H4 (cell line): ENCODE measurements at regions not wholly inside any gene's neighbourhood (a gene's known extent, or its start where the extent isn't known, plus 50 kb on each side); places are given as distances from the start of the nearest gene placed in this dataset.

Experiments
- DNase-seq: peaks from one replicate; pipeline ENCODE4 v3.0.0-alpha.2; 2015; ENCODE audit warnings: low spot score

DNA sequence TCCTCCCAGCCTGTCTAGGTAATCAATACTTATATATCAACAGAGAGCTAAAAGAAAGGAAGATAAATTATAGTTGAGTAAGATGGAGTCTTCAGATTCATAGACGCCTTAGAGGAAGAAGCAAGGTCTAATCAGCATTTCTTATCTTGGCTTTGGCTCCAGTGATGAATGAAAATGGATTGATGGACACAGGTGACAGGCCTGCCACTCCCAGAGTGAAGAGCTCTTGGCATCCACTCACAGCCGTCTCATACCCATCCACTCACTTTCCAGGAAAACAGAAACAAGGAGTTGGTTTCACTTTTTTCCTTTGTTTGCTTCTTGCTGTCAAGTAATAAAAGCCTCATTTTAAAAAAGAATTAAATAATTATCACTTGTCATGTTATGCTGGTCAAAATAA, 168.2 kb downstream of the MFSD1 start:
- no peak for DNase-seq

DNA sequence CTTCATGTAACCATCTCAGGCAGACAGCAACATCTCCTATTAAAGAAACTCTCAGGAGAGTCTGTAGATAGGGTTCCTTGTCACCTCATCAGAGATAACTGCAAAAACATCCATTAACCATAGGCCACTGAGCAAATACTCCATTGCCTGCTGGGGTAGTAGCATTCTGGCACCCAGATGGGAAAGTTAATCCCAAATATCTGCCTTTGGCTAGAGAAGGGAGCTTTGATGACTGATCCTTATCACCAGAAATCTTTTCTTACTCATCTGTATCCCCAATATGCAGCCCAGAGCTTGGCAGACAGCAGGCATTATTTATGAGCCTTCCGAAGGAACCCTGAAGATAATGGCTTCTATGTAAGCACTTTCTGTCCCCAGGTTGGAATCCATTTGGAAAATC, 173.1 kb downstream of the MFSD1 start:
- no peak for DNase-seq

DNA sequence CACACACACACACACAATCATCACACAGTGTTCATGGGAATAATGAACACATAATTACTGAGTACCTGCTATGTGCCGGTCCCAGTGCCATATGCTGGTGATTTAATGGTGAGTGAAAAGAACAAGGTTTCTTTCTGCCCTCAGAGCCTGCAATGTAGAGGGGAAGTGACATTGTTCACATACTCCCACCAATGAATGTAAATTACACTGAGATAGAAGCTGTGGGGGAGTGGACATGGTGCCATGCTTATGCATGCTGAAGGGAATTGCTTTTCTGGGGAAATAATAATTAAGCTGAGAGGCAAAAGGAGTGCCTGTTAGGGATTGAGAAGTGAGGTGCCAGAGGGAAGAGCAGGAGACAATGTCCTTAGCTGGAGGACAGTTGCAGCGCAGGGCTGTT, 175.1 kb downstream of the MFSD1 start:
- DNase-seq = no peak

DNA sequence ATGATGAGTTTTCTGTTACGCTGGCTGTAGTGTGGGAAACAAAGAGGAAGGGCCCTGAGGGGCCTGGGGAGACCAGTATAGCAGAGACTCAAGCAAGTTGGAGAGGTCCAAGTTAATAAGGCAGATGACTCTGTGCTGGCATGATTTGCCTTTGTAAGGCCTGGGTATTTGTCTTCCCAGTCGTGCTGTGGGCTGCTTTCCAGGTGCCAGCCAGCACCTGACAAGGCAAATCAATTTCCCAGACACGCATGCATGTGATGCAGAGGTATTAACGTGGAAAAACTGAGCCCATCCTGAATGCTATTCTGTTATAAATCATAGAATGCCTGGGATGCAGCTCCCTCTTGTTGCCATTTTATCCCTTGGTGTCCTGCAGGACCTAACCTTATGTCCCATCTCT, 175.6 kb downstream of the MFSD1 start:
- DNase-seq = no peak

DNA sequence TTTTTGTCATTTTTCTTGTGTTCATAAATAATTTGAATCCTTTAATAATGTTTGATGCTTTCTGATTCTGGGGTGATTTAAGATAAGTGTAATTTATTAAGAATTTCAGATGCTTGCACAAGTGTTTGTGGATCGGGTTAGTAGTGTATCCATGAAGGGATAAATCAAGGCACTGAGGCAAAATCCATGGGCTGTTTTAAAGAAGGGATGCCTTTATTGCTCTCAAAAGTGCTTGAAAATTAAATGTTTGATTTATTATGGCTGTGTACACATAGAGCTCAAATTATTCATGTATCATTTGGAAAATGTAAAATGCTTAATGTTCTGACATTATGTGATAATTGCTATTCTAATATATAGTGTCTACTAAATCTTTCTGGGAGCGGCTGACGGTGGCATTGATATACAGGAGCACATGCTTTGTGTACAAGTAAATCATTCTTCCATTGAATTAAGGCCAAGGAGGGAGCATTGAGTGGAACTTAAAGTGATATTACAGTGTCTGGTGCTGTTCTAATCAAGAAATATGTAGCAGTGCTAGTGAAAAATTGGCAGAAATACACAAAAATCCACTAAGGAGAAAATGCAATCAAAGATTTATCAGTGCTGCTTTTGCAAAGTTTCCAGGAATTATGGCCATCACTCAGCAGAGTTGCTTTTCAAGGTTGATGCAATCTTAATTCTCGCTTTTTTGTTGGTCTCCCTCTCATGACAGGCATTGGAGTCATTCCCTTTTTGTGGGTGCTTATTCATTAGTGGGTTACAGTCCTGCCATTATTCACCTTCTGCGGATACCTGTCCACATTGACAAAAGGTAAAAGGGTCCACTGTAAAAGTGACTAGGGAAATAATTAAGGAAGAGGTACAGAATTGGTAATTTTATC, 181.6 kb downstream of the MFSD1 start:
- no peak for DNase-seq

DNA sequence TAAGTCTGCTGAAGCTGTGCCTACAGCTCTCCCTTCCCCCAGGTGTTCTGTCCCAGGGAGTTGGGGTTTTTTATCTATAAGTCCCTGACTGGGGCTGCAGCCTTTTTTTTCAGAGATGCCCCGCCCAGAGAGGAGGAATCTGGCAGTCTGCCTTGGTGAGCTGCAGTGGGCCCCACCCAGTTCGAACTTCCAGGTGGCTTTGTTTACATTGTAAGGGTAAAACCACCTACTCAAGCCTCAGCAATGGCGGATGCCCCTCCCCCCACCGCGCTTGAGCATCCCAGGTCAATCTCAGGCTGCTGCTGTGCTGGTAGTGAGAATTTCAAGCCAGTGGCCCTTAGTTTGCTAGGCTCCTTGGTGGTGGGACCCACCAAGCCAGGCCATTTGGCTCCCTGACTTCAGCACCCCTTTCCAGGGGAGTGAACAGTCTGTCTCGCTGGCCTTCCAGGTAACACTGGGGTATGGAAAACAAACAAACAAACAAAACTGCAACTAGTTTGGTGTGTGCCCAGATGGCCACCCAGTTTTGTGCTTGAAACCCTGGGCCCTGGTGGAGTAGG, 189.4 kb downstream of the MFSD1 start:
- DNase-seq = peak; percentile 52

DNA sequence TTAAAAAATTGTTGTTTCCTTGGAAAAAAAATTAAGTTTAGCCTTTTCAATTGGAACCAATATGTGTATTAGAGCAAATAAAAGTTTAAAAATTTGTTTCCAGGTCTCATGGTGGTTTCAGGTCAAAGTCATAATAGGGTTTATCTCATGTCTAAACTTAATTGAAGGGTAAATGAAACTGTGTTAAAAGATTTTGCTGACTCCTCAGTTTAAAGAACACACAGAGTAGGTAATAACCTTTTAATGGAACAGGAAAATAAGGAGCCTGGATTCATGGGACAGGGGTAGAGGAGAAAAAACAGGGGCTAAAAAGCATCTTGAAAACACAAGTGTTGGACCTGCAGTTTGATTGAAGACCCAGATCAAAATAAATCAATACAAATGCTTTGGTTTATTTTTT, 190.6 kb downstream of the MFSD1 start:
- no peak for DNase-seq

DNA sequence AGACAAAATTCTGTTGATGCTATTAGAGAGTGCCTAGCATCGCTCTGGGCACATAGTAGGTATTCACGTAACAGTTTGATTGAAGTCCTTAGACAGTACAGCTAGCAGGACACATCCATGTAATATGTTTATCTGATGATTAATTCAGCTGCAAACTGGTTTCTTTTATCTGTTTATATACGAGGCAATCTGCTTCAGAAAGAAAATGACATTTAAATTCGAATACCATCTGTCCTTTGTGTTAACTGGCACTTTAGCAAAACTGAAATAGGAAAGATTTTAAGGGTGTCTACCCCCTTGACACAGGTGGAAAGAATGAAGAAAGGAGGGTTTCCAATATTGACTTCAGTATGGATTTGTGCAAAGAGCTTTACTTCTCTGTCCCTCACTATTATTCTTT, 192.5 kb downstream of the MFSD1 start:
- no peak for DNase-seq

DNA sequence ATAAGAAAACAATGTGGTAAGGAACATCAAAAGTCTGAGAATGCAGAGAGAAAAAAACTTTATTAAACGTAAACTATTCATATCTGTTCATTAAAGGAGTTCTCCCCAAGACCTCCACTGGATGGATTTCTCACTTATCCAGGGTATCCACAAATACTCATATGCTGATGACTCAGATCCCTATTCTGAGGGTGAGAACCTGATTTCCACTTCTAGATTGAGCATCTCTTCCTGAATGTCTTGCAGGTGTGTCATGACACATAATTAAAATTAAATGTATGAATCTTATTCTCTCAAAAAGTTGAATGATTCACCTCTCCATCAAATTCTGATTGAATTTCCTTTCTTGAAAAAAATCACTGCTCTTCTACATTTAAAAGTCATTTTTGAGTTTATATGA, 199.9 kb downstream of the MFSD1 start:
- DNase-seq = no peak

DNA sequence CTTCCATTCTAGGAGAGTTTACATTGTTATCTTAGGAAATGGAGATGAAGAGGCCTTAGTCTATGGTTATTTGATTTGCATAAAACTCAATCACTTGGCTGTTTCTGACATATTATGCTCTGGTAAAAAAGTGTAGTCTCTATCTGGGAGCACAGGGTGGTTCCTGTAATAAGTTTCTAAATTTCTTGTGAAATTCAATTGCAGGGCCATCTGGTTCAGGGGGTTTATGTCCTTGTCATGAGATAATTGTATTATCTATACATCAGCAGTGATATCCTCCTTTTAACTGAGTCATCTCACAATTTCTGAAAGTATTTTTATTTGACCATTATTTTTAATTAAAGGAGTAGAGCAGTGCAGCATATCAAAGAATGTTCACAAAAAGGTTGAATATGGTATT, 203.3 kb downstream of the MFSD1 start:
- DNase-seq = no peak

DNA sequence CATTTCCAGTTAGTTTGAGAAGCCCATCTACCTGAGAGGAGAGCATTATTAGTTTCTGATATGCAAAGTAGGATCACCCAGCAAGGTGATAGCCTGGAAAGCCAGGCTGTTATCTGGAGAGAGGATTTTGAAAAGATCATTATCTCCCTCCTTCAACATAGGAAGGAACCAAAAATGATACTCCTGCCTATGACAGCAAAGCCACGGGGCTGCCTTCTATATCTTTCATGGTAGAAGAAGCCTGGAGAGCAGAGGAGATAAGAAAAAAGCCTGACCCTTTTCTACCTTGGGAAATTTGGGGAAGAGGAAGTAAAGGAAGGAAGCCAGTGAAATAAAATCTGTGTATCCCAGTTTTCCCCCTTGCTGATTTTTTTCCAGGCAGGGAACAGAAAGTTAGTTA, 205.5 kb downstream of the MFSD1 start:
- no peak for DNase-seq

DNA sequence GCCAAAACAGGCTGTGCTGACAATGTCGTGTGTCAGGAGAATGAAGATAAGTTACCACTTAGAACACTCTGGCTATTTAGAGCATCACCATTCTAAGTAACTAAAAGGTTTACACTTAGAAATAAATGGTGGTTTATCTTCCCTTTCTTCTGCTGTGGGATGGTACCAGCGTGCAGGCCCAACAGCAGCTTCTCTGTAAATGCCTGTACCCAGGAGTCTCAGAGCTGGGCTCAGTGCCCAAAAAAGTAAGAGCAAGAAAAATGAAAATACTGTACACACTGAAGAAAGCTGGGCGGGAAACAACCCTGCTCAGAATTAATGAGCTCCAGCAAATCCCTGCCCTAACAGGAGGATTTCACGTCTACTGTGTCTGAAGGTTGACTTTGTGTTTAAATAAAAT, 206.5 kb downstream of the MFSD1 start:
- no peak for DNase-seq

DNA sequence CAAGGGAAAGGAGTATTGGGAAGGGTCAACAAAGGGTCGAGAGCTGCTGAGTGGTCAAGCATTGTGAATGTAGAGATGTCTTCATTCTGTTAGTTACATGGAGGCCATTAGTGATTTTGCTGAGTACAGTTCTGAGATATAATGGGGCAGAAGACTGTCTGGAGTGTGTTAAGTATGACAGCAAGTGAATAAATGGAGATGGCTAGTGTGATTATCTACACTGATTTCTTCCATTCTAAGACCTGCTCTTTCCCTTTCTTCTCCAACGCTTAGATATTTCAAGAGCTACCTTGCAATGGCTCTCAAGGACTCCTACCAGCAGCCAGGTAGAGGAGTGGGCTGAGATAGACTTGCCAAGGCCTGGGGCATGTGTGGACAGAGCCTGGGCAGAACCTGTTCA, 216.5 kb downstream of the MFSD1 start:
- DNase-seq = no peak

DNA sequence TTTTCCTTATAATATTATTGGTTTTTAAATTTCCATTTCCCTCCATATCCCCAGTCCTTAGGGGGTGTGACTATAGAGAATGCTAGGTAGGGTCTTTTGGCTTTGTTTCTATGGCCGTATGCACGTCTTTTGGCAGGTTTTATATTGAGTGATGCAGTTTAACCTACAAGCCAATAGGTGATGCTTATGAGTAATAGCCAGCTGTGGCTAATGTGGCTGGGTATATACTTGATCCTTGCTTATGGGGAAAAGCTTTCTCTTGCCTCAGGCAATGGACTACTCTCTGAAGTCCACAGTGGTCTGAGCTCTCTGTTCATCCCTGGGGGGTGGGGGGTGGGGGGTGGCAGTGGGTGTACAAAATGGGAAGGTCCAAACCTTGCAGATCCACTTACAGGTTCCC, 223.9 kb downstream of the MFSD1 start:
- no peak for DNase-seq

DNA sequence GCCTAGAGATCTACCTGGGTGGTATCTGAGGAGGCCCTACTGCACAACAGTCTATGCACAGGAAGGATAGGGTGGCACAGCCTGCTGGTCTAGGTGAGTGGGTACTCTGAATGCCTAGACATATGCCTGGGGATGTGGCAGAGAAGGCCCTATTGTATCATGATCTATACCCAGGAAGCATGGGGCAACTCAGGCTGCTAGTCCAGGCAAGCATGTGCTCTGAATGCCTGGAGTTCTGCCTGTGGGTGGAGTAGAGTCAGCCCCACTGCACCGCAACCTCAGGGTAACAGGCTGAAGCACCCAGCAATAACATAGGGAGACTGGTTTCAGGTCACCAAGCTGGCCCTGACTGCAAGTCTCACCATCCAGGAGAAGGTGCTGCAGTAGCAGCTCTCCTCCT, 224.7 kb downstream of the MFSD1 start:
- no peak for DNase-seq

DNA sequence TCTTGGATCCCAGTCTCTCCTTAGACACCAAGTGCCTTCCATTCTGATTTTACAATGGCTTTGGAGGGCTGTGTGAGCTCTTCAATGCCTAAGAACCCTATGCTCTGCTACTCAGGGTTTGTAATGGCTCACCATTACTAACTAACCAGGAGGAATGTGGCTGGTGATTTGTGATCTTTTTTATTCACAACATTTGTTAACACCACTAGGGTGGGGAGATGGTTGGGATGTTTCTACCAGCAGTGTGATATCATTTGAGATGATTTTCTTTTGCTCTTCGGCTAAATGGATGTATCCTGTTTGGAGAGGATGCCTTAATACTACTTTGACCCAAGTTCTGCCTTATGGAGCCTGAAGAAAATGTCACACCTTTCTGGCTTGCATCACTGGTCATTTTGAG, 226.9 kb downstream of the MFSD1 start:
- no peak for DNase-seq

DNA sequence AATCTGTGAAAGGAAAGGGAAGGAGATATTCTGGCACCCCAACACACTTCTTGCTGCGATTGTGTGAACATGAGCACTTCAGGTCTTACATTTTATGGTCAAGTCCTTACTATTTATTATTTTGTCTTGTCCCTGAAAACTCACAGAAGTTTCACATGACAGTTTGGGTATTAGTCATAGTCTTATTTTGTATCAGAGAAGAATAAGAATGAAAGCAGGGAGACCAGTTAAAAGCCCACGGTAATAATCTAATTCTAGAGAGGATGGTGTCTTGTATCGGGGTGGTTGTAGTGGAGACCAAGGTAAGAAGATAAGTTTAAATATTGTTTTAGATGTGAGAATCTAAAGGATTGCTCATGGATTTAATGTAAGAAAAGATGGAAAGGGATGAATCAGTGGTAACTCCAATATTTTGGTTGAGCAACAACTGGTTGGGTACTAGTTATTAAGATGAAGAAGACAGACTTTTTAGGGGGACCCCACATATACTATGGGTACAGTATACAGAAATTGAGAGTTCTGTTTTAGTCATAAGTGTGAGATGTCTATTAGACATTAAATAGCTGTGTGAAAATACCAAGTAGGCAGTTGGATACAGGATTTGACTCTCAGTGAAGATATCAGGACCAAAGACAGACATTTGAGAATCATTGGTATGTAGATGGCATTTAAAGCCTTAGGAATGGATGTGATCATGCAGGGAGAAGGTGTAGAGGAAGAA, 227.6 kb downstream of the MFSD1 start:
- no peak for DNase-seq

DNA sequence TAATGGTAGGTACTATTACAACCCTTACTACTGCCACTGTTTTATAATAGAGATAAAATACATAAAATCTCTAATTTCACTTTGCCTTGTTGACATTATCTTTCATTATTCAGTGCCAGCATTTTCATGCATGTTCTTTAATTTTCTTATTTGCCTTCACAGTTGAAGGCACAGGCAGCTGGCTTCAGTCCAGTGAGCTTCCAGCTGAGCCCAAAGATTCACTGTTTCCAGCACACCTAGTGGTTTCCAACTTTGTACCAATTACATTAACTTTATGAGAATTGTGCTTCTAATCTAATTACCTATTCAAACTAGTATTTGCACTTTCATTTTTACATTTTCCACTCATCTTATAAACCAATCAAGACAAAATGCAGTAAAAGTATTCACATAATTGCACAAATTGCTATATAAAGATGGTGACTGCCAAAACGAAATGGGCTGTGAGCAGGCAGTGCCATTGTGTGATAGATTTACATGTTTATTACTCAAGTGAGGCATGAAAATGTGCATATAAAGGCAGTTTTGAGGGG, 228.3 kb downstream of the MFSD1 start:
- no peak for DNase-seq

DNA sequence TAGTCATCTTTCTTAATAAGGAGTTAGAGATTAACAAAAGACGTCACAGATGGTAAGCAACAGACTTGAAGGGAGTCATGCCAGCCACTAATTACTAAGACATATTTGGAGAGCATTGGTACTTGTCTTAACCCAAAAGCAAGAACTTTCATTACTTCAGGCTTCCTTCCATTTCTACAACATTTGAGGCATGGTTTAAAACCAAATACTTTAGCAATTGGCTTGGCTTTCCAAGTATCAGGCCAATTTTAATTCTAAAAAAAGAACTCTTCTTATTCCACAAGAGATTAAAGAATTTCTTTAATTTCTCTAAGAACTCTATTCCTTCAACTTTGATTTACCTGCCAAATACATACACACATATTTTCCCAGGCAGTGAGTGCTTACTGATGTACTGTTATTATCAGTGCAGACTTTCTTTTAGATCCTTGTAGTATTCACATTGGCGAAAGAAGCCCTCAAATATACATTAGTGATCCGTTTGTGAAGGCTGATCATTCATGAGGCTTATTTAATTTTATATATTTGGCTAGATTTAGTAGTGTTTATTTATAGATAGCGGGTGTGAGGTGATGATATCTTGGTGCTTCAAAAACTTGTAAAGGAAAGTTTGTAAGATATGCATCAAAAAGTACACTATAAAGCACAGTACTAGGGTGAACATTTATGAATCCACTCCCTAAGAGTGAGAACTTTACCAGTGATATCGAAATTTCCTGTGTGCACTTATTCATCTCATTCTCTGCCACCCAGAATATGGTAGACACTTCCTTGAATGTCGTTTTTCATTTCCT, 229.2 kb downstream of the MFSD1 start:
- DNase-seq = no peak

DNA sequence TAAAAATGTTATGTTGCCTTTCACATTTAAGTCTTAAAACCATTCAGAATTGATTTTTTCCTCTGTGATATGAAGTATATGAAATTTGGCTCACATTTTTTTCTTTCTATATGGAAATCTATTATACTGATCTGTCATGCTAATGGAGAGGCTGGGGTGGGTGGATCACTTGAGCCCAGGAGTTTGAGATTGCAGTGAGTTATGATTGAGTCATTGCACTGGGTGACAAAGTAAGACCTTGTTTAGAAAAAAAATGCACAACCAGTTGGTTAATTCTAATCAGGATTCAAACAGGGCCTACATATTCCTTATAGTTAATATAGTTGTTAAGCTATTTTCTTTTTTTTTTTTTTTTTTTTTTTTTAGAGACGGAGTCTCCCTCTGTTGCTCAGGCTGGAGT, 230.5 kb downstream of the MFSD1 start:
- no peak for DNase-seq

DNA sequence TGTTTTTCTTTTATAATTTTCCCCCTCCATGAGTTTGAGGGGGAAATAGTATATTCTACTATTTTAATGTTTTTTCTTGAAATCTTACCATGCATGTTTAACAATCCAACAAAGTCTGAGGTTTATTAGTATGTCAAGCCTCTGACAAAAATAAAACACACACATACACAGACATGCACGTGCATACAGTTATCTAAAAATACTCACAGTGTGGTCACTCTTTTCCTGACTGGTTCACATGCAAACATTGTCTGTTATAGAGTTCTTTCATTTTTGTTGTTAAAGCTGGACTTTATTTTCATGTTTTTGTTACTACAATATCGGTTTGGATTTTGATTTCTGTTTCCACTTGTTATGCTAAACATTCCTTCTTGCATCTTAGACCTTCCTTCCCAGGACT, 236.6 kb downstream of the MFSD1 start:
- DNase-seq = no peak

DNA sequence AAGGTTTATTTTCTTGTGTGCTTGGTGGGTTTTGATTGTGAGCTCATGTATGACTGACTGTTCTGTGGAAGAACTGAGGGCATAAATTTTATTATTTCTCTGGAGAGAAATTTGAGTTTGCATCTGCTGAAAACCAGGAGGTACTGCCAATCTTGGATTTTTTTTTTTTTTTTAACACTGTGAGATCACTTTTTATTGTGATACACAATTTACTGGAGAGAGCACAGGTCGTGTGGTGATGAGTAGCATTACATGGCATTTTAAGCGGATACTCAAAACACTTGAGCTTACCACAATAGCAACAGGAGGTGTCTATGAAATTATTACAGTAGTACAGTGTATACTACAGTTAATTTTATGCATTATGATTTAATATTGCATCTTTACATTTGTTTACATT, 237.4 kb downstream of the MFSD1 start:
- no peak for DNase-seq
